GM12865 (cell line): ENCODE measurements at regions not wholly inside any gene's neighbourhood (a gene's known extent, or its start where the extent isn't known, plus 50 kb on each side); places are given as distances from the start of the nearest gene placed in this dataset.

Experiments
- DNase-seq: peaks from one replicate; pipeline ENCODE4 v3.0.0; 2010; ENCODE audit warnings: low read depth
- H3K4me3 ChIP-seq: 2 replicates; pipeline ENCODE4 v1.5.1; 2011; ENCODE audit warnings: mild to moderate bottlenecking, low read depth, low read length, control low read depth
- TF ChIP-seq, protein P1 (sequence below): IDR thresholded peaks from 2 replicates; pipeline ENCODE4 v1.5.1; 2011; ENCODE audit warnings: low read length, control low read depth, low read depth, inconsistent platforms; ENCODE audit not compliant: insufficient read depth; ENCODE audit errors: missing control alignments

DNA sequence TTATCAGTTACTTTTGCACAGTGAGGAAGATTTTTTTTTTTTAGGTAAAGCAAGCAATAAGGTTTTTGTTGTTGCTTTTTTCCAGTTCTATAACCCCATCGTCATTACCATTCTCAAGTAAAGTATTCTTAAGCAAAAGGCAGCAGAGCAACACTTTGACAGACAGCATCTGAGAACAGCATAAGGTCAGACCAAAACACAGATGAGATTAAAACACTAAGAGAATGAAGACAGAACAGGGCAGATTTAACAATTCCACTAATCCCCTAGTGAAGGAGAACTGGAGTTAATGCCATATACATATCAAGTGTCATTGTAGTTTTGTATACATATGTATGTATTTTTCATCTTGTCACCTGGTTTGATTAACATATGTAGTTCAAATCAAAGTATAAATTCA is 290.2 kb downstream of the METTL4 start:
- TF ChIP-seq, protein P1, sequence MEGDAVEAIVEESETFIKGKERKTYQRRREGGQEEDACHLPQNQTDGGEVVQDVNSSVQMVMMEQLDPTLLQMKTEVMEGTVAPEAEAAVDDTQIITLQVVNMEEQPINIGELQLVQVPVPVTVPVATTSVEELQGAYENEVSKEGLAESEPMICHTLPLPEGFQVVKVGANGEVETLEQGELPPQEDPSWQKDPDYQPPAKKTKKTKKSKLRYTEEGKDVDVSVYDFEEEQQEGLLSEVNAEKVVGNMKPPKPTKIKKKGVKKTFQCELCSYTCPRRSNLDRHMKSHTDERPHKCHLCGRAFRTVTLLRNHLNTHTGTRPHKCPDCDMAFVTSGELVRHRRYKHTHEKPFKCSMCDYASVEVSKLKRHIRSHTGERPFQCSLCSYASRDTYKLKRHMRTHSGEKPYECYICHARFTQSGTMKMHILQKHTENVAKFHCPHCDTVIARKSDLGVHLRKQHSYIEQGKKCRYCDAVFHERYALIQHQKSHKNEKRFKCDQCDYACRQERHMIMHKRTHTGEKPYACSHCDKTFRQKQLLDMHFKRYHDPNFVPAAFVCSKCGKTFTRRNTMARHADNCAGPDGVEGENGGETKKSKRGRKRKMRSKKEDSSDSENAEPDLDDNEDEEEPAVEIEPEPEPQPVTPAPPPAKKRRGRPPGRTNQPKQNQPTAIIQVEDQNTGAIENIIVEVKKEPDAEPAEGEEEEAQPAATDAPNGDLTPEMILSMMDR = no peak
- no peak for DNase-seq
- H3K4me3 ChIP-seq = no peak overlapping the region

DNA sequence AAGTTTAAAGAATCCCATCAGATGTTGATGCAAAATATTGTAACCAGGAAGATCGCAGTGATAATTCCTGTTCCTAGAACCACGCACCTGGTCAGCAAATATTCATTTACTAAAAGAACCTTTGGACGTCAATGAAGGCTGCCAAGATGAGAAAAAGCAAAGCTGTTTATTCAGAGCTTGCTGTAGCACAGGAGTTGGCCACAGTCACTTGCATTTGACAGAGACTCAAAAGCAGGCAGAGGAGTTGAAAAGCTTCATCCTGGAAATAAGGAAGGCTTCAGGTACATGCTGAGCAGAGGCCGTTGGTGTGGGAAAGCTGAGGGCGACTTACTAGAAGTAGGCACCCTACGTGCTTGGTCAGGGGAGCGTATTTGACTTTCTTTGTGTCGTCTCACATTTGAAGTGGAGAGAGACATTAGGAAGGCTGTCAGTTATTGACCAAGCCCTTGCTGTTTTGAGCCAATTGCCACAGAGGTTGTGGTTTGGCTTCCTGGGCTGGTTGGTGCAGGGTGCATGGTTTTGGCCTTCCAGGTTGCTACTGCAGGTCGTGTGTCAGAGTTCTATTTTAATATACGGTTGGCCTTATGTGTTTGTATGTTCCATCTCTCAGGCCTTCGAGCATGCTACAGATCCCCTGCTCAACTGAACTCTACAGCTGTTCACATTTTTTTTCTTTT is 289.6 kb downstream of the METTL4 start:
- H3K4me3 ChIP-seq = no peak overlapping the region
- DNase-seq = no peak
- TF ChIP-seq, protein P1 = no peak

DNA sequence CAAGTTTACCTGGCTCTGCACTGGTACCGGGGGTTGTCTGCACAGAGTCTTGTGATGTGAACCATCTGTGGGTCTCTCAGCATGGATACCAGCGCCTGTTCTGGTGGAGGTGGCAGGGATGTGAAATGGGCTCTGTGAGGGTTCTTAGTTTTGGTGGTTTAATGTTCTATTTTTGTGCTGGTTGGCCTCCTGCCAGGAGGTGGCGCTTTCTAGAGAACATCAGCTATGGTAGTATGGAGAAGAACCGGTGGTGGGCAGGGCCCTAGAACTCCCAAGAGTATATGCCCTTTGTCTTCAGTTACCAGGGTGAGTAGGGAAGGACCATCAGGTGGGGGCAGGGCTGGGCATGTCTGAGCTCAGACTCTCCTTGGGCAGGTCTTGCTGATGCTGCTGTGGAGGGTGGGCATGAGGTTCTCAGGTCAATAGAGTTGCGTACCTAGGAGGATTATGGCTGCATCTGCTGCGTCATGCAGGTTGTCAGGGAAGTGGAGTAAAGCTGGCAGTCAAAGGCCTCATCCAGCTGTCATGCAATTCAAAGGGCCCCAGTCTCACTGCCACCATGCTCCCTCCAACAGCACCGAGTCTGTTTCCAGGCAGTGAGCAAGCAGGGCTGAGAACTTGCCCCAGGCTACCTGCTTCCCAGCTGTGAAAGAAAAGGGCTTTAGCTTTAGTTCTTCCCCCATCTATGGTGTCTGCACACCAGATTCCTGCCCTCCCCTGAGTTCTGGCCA is 278.0 kb downstream of the METTL4 start:
- TF ChIP-seq, protein P1 = peak; percentile 12
- H3K4me3 ChIP-seq = no peak overlapping the region
- peak; percentile 9 for DNase-seq

DNA sequence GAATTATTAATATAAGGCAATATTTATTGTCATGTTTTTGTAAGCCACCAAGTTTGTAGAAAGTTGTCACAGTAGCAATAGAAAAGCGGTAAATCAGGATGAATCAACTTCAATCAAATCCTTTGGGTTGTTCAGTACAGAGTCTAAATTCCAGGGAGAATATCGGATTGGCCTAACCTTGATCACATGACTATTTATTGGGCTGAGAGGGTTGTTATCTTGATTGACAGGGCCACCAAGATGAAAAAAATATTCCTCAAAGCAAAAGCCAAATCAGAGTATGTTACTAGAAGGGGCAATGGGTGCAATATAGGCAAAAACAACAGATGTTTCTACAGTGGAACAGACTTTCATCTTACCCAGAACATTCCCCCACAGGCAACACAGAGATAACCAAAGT is 270.0 kb downstream of the METTL4 start:
- TF ChIP-seq, protein P1 = no peak

DNA sequence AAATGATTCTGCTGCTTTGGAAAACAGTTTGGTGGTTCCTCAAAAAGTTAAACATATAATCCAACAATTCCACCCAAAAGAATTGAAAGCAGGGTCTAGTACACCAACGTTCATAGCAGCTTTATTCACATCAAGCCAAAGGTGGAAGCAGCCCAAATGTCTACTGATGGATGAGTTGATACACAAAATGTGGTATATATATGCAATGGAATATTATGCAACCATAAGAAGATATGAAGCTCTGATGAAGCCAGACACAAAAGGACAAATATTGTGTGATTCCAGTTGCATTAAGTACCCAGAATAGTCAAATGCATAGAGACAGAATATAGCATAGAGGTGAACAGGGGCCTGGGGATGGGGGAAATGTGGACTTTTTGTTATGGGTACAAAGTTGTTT is 269.3 kb downstream of the METTL4 start:
- no peak overlapping the region for H3K4me3 ChIP-seq
- TF ChIP-seq, protein P1 = no peak
- no peak for DNase-seq

More for the DNA sequence above, 270.0 kb downstream of the METTL4 start:
- no peak for DNase-seq
- H3K4me3 ChIP-seq = no peak overlapping the region

DNA sequence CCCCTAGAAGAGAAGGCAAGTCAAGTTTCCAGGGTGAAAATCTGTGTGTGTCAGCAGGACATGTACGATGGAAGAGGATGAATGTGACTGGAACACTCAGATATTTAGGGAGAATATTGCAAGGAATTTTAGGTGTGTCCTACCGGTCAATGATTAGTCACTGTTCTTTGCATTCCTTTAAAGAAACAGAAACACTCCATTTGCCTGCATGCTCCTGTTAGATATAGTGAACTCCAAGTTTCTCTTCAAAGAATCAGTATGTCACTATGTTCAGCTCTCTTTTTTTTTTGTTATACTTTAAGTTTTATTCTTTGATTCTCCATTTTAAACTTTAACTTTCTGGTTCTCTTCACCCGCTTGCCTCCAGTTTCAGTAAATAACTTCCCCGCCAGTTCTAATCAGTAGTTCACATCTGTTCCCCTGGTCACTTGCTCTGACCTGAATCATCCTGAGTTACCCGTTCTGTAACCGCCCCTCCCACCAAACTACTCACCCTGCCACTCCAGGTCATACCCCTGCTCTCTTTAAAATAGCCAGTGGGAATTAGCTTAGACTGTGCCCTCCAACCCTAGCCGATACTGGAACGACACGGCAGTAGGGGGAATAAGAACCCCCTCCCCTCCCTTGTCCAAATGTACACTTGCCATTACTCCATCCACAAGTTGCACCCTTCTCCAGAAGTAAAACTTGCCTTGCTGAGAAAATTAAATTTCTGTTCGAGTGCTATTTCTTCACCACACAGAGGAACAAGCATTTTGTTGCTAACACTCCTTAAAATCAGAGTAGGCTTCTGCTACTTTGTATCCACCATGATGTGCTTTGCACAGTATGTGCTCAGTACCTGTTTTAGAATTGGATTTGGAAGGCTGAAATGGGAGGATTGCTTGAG is 268.4 kb downstream of the METTL4 start:
- no peak for DNase-seq
- no peak overlapping the region for H3K4me3 ChIP-seq
- TF ChIP-seq, protein P1 = no peak
